Tibial nerve (tissue), 4 donors: ENCODE measurements at regions not wholly inside any gene's neighbourhood (a gene's known extent, or its start where the extent isn't known, plus 50 kb on each side); places are given as distances from the start of the nearest gene placed in this dataset.

Experiments
- EP300 ChIP-seq, 2 donors: sonication (generic); formaldehyde crosslinking; IDR thresholded peaks; one replicate each; pipeline ENCODE4 v1.6.1; 2017; ENCODE audit warnings: antibody characterized with exemption in 2 of 2, mild to moderate bottlenecking in 1 of 2
- POLR2A ChIP-seq, 2 donors: fragments of 450-650 bp; IDR thresholded peaks; one replicate each; pipeline ENCODE4 v1.6.1; 2017; ENCODE audit warnings: antibody characterized with exemption in 2 of 2, mild to moderate bottlenecking in 2 of 2, moderate library complexity in 2 of 2
- TF ChIP-seq, protein P1 (sequence below), 5 experiments: fragments of 200-600 bp in 3 of 5; fragments of 450-650 bp in 2 of 5; sonication (generic) in 3 of 5; IDR thresholded peaks; one replicate each; pipeline ENCODE4 v1.5.1; 2016 to 2019; ENCODE audit warnings: antibody characterized with exemption in 5 of 5, mild to moderate bottlenecking in 3 of 5, moderate library complexity in 2 of 5

DNA sequence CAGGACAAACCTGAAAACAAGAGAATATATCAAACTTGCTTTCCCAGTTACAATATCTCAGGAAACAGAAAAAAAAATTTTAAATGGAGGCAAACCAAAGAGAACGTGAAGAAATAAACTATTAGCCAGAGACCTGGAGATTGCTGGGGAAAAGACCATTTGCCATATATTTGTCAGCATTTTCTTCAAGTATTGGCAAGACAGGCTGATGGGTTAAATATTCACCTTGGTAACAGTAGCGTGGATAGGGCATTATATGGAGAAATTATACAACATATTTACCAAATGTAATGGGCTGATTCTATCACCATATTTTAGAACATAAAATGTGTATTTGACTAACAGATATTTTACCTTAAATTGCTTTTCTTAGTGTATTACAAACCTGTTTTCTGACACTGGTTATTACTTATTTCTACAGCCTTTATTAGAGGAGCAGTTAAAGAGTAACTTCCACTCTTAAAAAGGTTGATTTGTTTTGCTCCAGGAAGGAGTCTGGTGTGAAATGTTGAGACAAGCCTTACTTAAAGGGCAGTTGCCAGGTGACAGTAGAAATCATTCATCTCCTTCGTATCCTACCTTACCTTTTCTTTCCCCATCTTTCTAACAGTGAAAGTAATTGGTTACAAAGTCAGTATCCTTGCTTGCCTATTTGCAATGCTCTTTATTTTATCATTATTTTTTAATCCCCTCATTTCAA lies 575.5 kb downstream of the GBA3 start:
- TF ChIP-seq POLR2A (IDR thresholded peaks at IDR 0.05), result no peak
- TF ChIP-seq, protein P1, sequence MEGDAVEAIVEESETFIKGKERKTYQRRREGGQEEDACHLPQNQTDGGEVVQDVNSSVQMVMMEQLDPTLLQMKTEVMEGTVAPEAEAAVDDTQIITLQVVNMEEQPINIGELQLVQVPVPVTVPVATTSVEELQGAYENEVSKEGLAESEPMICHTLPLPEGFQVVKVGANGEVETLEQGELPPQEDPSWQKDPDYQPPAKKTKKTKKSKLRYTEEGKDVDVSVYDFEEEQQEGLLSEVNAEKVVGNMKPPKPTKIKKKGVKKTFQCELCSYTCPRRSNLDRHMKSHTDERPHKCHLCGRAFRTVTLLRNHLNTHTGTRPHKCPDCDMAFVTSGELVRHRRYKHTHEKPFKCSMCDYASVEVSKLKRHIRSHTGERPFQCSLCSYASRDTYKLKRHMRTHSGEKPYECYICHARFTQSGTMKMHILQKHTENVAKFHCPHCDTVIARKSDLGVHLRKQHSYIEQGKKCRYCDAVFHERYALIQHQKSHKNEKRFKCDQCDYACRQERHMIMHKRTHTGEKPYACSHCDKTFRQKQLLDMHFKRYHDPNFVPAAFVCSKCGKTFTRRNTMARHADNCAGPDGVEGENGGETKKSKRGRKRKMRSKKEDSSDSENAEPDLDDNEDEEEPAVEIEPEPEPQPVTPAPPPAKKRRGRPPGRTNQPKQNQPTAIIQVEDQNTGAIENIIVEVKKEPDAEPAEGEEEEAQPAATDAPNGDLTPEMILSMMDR (IDR thresholded peaks at IDR 0.05), result no peak
- TF ChIP-seq EP300 (IDR thresholded peaks at IDR 0.05), result no peak
